PFSK-1 (cell line): ENCODE measurements at regions not wholly inside any gene's neighbourhood (a gene's known extent, or its start where the extent isn't known, plus 50 kb on each side); places are given as distances from the start of the nearest gene placed in this dataset.

Experiments used
- TAF1 ChIP-seq: IDR thresholded peaks from 2 replicates; pipeline ENCODE4 v1.6.1; 2012; ENCODE audit warnings: low read length, control low read depth, borderline replicate concordance; ENCODE audit not compliant: insufficient read depth
- TF ChIP-seq, protein P1 (sequence below), 2 experiments: IDR thresholded peaks; 2 replicates each; pipeline versions ENCODE4 v1.6.1 to v1.8.0; 2011 to 2012; ENCODE audit warnings: low read depth in 2 of 2, low read length in 2 of 2, control low read depth in 1 of 2, inconsistent platforms in 1 of 2, mild to moderate bottlenecking in 1 of 2, moderate library complexity in 1 of 2; ENCODE audit not compliant: insufficient read depth in 1 of 2

- TF ChIP-seq, protein P1, sequence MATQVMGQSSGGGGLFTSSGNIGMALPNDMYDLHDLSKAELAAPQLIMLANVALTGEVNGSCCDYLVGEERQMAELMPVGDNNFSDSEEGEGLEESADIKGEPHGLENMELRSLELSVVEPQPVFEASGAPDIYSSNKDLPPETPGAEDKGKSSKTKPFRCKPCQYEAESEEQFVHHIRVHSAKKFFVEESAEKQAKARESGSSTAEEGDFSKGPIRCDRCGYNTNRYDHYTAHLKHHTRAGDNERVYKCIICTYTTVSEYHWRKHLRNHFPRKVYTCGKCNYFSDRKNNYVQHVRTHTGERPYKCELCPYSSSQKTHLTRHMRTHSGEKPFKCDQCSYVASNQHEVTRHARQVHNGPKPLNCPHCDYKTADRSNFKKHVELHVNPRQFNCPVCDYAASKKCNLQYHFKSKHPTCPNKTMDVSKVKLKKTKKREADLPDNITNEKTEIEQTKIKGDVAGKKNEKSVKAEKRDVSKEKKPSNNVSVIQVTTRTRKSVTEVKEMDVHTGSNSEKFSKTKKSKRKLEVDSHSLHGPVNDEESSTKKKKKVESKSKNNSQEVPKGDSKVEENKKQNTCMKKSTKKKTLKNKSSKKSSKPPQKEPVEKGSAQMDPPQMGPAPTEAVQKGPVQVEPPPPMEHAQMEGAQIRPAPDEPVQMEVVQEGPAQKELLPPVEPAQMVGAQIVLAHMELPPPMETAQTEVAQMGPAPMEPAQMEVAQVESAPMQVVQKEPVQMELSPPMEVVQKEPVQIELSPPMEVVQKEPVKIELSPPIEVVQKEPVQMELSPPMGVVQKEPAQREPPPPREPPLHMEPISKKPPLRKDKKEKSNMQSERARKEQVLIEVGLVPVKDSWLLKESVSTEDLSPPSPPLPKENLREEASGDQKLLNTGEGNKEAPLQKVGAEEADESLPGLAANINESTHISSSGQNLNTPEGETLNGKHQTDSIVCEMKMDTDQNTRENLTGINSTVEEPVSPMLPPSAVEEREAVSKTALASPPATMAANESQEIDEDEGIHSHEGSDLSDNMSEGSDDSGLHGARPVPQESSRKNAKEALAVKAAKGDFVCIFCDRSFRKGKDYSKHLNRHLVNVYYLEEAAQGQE (IDR thresholded peaks at IDR 0.05; ENCODE audit: insufficient read depth in 1 of 2, low read depth in 2 of 2, low read length in 2 of 2) = no peak
- TF ChIP-seq TAF1 = no peak
Measured at GRCh38 chr5:90184764-90185163, 224.8 kb downstream of the CETN3 start.
